ENCODE measurements at regions not wholly inside any gene's neighbourhood (a gene's known extent, or its start where the extent isn't known, plus 50 kb on each side); places are given as distances from the start of the nearest gene placed in this dataset.

DNA sequence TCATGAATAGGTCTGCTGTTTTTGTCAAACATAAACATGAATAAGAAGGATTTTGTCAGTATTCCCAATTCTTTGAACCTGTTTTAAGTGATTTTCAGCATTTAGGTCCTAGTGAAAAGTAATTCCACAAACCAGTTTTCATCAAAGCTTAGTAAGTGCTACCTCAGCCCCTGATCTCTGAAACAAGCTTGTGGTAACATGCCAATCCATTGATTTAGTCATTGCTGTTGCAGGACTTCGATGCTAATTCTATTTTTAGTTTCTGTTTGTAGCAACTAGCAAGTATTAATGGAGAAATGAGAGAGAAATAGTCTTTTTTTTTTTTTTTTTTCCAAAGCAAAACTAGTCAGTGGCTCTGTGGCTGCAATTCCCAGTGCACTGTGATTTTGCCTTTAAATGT, 91.4 kb downstream of the JRKL start:
- TF ChIP-seq EZH2phosphoT487 (IDR thresholded peaks at IDR 0.05; ENCODE audit: borderline replicate concordance, low read depth) (no peak), POLR2AphosphoS5 (IDR thresholded peaks at IDR 0.05; ENCODE audit: low read depth, low read length) (no peak), RAD21 (IDR thresholded peaks at IDR 0.05; ENCODE audit: low read length) (no peak), EP300 (IDR thresholded peaks at IDR 0.05; ENCODE audit: borderline replicate concordance in 1 of 2, low read depth in 1 of 2, low read length in 1 of 2) (no peak), FOXM1 (IDR thresholded peaks at IDR 0.05; ENCODE audit: low read depth) (no peak), SIN3A (IDR thresholded peaks at IDR 0.05; ENCODE audit: borderline replicate concordance, low read depth, low read length) (no peak), TCF12 (IDR thresholded peaks at IDR 0.05) (no peak), TAF1 (IDR thresholded peaks at IDR 0.05; ENCODE audit: borderline replicate concordance, low read depth, low read length) (no peak)
- TF ChIP-seq, protein P1, sequence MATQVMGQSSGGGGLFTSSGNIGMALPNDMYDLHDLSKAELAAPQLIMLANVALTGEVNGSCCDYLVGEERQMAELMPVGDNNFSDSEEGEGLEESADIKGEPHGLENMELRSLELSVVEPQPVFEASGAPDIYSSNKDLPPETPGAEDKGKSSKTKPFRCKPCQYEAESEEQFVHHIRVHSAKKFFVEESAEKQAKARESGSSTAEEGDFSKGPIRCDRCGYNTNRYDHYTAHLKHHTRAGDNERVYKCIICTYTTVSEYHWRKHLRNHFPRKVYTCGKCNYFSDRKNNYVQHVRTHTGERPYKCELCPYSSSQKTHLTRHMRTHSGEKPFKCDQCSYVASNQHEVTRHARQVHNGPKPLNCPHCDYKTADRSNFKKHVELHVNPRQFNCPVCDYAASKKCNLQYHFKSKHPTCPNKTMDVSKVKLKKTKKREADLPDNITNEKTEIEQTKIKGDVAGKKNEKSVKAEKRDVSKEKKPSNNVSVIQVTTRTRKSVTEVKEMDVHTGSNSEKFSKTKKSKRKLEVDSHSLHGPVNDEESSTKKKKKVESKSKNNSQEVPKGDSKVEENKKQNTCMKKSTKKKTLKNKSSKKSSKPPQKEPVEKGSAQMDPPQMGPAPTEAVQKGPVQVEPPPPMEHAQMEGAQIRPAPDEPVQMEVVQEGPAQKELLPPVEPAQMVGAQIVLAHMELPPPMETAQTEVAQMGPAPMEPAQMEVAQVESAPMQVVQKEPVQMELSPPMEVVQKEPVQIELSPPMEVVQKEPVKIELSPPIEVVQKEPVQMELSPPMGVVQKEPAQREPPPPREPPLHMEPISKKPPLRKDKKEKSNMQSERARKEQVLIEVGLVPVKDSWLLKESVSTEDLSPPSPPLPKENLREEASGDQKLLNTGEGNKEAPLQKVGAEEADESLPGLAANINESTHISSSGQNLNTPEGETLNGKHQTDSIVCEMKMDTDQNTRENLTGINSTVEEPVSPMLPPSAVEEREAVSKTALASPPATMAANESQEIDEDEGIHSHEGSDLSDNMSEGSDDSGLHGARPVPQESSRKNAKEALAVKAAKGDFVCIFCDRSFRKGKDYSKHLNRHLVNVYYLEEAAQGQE (IDR thresholded peaks at IDR 0.05; ENCODE audit: low read depth, low read length): no peak
- TF ChIP-seq, protein P2, sequence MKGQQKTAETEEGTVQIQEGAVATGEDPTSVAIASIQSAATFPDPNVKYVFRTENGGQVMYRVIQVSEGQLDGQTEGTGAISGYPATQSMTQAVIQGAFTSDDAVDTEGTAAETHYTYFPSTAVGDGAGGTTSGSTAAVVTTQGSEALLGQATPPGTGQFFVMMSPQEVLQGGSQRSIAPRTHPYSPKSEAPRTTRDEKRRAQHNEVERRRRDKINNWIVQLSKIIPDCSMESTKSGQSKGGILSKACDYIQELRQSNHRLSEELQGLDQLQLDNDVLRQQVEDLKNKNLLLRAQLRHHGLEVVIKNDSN (IDR thresholded peaks at IDR 0.05; ENCODE audit: borderline replicate concordance, low read depth): no peak
- TF ChIP-seq, protein P3, sequence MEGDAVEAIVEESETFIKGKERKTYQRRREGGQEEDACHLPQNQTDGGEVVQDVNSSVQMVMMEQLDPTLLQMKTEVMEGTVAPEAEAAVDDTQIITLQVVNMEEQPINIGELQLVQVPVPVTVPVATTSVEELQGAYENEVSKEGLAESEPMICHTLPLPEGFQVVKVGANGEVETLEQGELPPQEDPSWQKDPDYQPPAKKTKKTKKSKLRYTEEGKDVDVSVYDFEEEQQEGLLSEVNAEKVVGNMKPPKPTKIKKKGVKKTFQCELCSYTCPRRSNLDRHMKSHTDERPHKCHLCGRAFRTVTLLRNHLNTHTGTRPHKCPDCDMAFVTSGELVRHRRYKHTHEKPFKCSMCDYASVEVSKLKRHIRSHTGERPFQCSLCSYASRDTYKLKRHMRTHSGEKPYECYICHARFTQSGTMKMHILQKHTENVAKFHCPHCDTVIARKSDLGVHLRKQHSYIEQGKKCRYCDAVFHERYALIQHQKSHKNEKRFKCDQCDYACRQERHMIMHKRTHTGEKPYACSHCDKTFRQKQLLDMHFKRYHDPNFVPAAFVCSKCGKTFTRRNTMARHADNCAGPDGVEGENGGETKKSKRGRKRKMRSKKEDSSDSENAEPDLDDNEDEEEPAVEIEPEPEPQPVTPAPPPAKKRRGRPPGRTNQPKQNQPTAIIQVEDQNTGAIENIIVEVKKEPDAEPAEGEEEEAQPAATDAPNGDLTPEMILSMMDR (IDR thresholded peaks at IDR 0.05): no peak

Measured in SK-N-SH (cell line).